ENCODE measurements at regions not wholly inside any gene's neighbourhood (a gene's known extent, or its start where the extent isn't known, plus 50 kb on each side); places are given as distances from the start of the nearest gene placed in this dataset.

DNA sequence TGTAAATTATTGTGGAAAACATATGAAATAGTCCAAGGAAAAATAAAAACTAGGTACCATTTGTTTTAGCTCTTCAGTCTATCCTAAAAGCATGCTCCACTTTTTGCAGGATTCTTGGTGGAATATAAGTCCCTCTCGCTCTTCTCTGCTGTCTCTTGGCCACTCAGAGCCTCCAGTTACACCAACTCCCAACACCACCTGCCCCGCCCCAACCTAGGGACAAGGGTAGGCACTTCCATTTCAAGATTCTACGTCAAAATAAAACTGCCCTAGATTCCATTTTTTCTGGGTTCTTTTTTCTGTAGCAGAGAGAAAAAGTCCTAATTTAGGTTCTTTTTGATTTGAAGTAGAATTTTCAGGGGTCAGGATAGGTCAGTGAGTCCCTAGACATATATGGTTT is 1036.2 kb upstream of the POU3F3 start:
- ChIA-PET CTCF (no interaction called here), POLR2A (no interaction called here), RAD21 (ENCODE audit: low non-redundant PET in 1 of 2, low total read pairs in 2 of 2, uncharacterized antibody in 2 of 2, unreplicated experiment in 2 of 2) (no interaction called here)
- Histone ChIP-seq H3K4me2 (ENCODE audit: low read length) (no peak overlapping the region), H4K20me1 (ENCODE audit: insufficient read depth) (no peaks in the 10 kb centered on the region), H3K9me2 (ENCODE audit: insufficient read depth) (no peaks in the 10 kb centered on the region), H3K27ac (ENCODE audit: low read depth, low read length) (no peak overlapping the region), H3K27me3 (ENCODE audit: insufficient read depth, low read length) (no peaks in the 10 kb centered on the region), H3K4me3 (replicated peaks in 1 of 2; ENCODE audit: low read depth in 1 of 2, low read length in 2 of 2) (no peak overlapping the region), H3K4me1 (ENCODE audit: control insufficient read depth in 1 of 2, insufficient read depth in 2 of 2, low read length in 2 of 2) (no peaks in the 10 kb centered on the region), H2AFZ (ENCODE audit: low read depth, low read length, poor library complexity, severe bottlenecking) (no peak overlapping the region), H3K79me2 (ENCODE audit: insufficient read depth, low read length) (no peaks in the 10 kb centered on the region), H3K36me3 (ENCODE audit: control insufficient read depth in 1 of 2, insufficient read depth in 2 of 2, low read length in 2 of 2) (no peaks in the 10 kb centered on the region), H3K9me3 (ENCODE audit: control insufficient read depth in 1 of 2, insufficient read depth in 1 of 2, low read depth in 1 of 2, low read length in 2 of 2) (peaks cover 3 to 7% of the 10 kb centered on the region in 2 experiments; a peak in 2 of 4 replicates), H3K9ac (ENCODE audit: low read length) (no peak overlapping the region)
- ATAC-seq, result no peak
- intact Hi-C loops (cut with micrococcal nuclease), result no loop called here
- DNase-seq (ENCODE audit: low read depth, low spot score), result no peak
- BruUV-seq (replicated peaks), result no TSS peak
- no peak for TF ChIP-seq POLR2AphosphoS5 (IDR thresholded peaks at IDR 0.05; ENCODE audit: low read depth, low read length)
- no peak for TF ChIP-seq FOSL1 (IDR thresholded peaks at IDR 0.05; ENCODE audit: low read depth)
- TF ChIP-seq YY1 (IDR thresholded peaks at IDR 0.05; ENCODE audit: extremely low read depth, insufficient replicate concordance, low read depth, low read length), result no peak
- no peak for TF ChIP-seq ZNF274 (IDR thresholded peaks at IDR 0.05; ENCODE audit: low read depth, low read length)
- TF ChIP-seq ZFX (IDR thresholded peaks at IDR 0.05), result no peak
- no peak for TF ChIP-seq EZH2phosphoT487 (IDR thresholded peaks at IDR 0.05; ENCODE audit: borderline replicate concordance)
- TF ChIP-seq JUND (IDR thresholded peaks at IDR 0.05), result no peak
- TF ChIP-seq SP1 (IDR thresholded peaks at IDR 0.05; ENCODE audit: low read depth), result no peak
- TF ChIP-seq SIN3A (IDR thresholded peaks at IDR 0.05; ENCODE audit: low read depth), result no peak
- TF ChIP-seq, protein P1, sequence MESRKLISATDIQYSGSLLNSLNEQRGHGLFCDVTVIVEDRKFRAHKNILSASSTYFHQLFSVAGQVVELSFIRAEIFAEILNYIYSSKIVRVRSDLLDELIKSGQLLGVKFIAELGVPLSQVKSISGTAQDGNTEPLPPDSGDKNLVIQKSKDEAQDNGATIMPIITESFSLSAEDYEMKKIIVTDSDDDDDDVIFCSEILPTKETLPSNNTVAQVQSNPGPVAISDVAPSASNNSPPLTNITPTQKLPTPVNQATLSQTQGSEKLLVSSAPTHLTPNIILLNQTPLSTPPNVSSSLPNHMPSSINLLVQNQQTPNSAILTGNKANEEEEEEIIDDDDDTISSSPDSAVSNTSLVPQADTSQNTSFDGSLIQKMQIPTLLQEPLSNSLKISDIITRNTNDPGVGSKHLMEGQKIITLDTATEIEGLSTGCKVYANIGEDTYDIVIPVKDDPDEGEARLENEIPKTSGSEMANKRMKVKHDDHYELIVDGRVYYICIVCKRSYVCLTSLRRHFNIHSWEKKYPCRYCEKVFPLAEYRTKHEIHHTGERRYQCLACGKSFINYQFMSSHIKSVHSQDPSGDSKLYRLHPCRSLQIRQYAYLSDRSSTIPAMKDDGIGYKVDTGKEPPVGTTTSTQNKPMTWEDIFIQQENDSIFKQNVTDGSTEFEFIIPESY (IDR thresholded peaks at IDR 0.05; ENCODE audit: extremely low read depth, insufficient replicate concordance, low read length), result no peak
- no peak for TF ChIP-seq POLR2A (IDR thresholded peaks at IDR 0.05; ENCODE audit: borderline replicate concordance, extremely low read depth, insufficient read depth, insufficient read length)
- TF ChIP-seq SRF (IDR thresholded peaks at IDR 0.05; ENCODE audit: low read depth), result no peak
- TF ChIP-seq EZH2 (IDR thresholded peaks at IDR 0.05), result no peak
- TF ChIP-seq RAD21 (IDR thresholded peaks at IDR 0.05; ENCODE audit: low read depth), result no peak
- no peak for TF ChIP-seq ELF1 (IDR thresholded peaks at IDR 0.05; ENCODE audit: borderline replicate concordance, low read depth)
- TF ChIP-seq, protein P2, sequence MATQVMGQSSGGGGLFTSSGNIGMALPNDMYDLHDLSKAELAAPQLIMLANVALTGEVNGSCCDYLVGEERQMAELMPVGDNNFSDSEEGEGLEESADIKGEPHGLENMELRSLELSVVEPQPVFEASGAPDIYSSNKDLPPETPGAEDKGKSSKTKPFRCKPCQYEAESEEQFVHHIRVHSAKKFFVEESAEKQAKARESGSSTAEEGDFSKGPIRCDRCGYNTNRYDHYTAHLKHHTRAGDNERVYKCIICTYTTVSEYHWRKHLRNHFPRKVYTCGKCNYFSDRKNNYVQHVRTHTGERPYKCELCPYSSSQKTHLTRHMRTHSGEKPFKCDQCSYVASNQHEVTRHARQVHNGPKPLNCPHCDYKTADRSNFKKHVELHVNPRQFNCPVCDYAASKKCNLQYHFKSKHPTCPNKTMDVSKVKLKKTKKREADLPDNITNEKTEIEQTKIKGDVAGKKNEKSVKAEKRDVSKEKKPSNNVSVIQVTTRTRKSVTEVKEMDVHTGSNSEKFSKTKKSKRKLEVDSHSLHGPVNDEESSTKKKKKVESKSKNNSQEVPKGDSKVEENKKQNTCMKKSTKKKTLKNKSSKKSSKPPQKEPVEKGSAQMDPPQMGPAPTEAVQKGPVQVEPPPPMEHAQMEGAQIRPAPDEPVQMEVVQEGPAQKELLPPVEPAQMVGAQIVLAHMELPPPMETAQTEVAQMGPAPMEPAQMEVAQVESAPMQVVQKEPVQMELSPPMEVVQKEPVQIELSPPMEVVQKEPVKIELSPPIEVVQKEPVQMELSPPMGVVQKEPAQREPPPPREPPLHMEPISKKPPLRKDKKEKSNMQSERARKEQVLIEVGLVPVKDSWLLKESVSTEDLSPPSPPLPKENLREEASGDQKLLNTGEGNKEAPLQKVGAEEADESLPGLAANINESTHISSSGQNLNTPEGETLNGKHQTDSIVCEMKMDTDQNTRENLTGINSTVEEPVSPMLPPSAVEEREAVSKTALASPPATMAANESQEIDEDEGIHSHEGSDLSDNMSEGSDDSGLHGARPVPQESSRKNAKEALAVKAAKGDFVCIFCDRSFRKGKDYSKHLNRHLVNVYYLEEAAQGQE (IDR thresholded peaks at IDR 0.05; ENCODE audit: low read depth), result no peak
- TF ChIP-seq, protein P3, sequence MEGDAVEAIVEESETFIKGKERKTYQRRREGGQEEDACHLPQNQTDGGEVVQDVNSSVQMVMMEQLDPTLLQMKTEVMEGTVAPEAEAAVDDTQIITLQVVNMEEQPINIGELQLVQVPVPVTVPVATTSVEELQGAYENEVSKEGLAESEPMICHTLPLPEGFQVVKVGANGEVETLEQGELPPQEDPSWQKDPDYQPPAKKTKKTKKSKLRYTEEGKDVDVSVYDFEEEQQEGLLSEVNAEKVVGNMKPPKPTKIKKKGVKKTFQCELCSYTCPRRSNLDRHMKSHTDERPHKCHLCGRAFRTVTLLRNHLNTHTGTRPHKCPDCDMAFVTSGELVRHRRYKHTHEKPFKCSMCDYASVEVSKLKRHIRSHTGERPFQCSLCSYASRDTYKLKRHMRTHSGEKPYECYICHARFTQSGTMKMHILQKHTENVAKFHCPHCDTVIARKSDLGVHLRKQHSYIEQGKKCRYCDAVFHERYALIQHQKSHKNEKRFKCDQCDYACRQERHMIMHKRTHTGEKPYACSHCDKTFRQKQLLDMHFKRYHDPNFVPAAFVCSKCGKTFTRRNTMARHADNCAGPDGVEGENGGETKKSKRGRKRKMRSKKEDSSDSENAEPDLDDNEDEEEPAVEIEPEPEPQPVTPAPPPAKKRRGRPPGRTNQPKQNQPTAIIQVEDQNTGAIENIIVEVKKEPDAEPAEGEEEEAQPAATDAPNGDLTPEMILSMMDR (IDR thresholded peaks at IDR 0.05 in 2 of 3, conservative IDR thresholded peaks at IDR 0.05 in 1 of 3; ENCODE audit: borderline replicate concordance in 1 of 3, insufficient read depth in 1 of 3, low read depth in 2 of 3, low read length in 2 of 3), result no peak
- TF ChIP-seq, protein P4, sequence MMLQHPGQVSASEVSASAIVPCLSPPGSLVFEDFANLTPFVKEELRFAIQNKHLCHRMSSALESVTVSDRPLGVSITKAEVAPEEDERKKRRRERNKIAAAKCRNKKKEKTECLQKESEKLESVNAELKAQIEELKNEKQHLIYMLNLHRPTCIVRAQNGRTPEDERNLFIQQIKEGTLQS (IDR thresholded peaks at IDR 0.05), result no peak
